ENCODE measurements at regions not wholly inside any gene's neighbourhood (a gene's known extent, or its start where the extent isn't known, plus 50 kb on each side); places are given as distances from the start of the nearest gene placed in this dataset.

DNA sequence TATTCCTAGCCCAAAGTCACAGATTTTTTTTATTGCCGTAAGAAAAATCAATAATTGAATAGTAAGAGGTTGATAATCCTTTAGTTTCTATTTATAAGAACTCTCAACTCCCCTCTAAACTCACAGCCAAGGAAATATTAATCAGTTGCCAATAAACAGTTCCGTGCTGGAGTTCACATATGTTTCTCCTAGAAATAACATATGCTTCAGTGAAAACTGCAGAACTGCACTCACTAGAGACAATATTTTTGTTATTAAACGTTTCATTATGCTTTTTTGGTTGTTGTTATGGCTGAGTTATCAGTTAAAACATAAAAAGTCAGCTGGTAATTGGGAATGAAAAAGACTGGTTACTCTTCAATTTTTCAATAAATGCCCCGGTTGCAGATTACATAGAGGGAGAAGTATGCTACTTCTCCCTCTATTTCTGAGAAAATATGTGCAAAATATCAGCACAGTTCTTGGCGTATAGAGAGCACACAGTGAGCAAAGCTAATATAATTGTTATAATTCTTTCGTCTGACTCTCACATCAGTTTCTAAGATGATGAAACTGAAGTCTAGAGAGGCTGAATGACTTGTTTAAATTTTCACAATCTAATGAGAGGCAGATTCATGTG is 781.2 kb upstream of the GRM7 start:
- H3K4me3 ChIP-seq (ENCODE audit: low read length) = no peak overlapping the region
- no peak overlapping the region for H3K27ac ChIP-seq (ENCODE audit: low read depth, low read length)
- no peaks in the 10 kb centered on the region for H3K27me3 Mint-ChIP-seq (ENCODE audit: insufficient read depth)
- no peaks in the 10 kb centered on the region for H3K36me3 ChIP-seq (ENCODE audit: control insufficient read depth, insufficient read depth, low read length)
- no peaks in the 10 kb centered on the region for H3K4me1 Mint-ChIP-seq
- H3K36me3 Mint-ChIP-seq (ENCODE audit: low read depth) = no peaks in the 10 kb centered on the region
- no peak overlapping the region for H3K27ac Mint-ChIP-seq
- H3K9me3 ChIP-seq (ENCODE audit: control insufficient read depth, low read length) = no peaks in the 10 kb centered on the region
- H3K4me3 Mint-ChIP-seq = no peak overlapping the region
- no peaks in the 10 kb centered on the region for H3K27me3 ChIP-seq (ENCODE audit: control insufficient read depth, insufficient read depth, low read length, poor library complexity, severe bottlenecking)
- peaks cover 9% of the 10 kb centered on the region for H3K9me3 Mint-ChIP-seq
- no peak for DNase-seq
- no peak overlapping the region for H3K9ac ChIP-seq (ENCODE audit: extremely low read depth, low read length, poor library complexity, severe bottlenecking)
- TF ChIP-seq, protein P1, sequence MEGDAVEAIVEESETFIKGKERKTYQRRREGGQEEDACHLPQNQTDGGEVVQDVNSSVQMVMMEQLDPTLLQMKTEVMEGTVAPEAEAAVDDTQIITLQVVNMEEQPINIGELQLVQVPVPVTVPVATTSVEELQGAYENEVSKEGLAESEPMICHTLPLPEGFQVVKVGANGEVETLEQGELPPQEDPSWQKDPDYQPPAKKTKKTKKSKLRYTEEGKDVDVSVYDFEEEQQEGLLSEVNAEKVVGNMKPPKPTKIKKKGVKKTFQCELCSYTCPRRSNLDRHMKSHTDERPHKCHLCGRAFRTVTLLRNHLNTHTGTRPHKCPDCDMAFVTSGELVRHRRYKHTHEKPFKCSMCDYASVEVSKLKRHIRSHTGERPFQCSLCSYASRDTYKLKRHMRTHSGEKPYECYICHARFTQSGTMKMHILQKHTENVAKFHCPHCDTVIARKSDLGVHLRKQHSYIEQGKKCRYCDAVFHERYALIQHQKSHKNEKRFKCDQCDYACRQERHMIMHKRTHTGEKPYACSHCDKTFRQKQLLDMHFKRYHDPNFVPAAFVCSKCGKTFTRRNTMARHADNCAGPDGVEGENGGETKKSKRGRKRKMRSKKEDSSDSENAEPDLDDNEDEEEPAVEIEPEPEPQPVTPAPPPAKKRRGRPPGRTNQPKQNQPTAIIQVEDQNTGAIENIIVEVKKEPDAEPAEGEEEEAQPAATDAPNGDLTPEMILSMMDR (conservative IDR thresholded peaks at IDR 0.05) = no peak
- H3K4me1 ChIP-seq (ENCODE audit: control insufficient read depth, insufficient read depth, low read length) = no peaks in the 10 kb centered on the region
- 93 to 100% methylated on average over 1 to 5 of the region's 6 CpGs for WGBS, 2 experiments (ENCODE audit: insufficient coverage in 1 of 2, insufficient read length in 1 of 2)

- DNase-seq = no peak
- Histone ChIP-seq H3K9ac (ENCODE audit: extremely low read depth, low read length, poor library complexity, severe bottlenecking) (no peak overlapping the region), H3K4me3 (ENCODE audit: low read length) (no peak overlapping the region), H3K9me3 (ENCODE audit: control insufficient read depth, low read length) (no peaks in the 10 kb centered on the region), H3K27ac (ENCODE audit: low read depth, low read length) (no peak overlapping the region), H3K36me3 (ENCODE audit: control insufficient read depth, insufficient read depth, low read length) (no peaks in the 10 kb centered on the region), H3K4me1 (ENCODE audit: control insufficient read depth, insufficient read depth, low read length) (no peaks in the 10 kb centered on the region), H3K27me3 (ENCODE audit: control insufficient read depth, insufficient read depth, low read length, poor library complexity, severe bottlenecking) (no peaks in the 10 kb centered on the region)
- 86 to 88% methylated on average over 1 to 2 of the region's 2 CpGs for WGBS, 2 experiments (ENCODE audit: insufficient coverage in 1 of 2, insufficient read length in 1 of 2)
- Mint-ChIP-seq H3K27ac (no peak overlapping the region), H3K4me1 (no peaks in the 10 kb centered on the region), H3K9me3 (no peaks in the 10 kb centered on the region), H3K4me3 (no peak overlapping the region), H3K36me3 (ENCODE audit: low read depth) (no peaks in the 10 kb centered on the region), H3K27me3 (ENCODE audit: insufficient read depth) (no peaks in the 10 kb centered on the region)
- TF ChIP-seq, protein P1 (conservative IDR thresholded peaks at IDR 0.05) = peak; percentile 52
Measured at GRCh38 chr3:6088433-6088832, 772.5 kb upstream of the GRM7 start.

DNA sequence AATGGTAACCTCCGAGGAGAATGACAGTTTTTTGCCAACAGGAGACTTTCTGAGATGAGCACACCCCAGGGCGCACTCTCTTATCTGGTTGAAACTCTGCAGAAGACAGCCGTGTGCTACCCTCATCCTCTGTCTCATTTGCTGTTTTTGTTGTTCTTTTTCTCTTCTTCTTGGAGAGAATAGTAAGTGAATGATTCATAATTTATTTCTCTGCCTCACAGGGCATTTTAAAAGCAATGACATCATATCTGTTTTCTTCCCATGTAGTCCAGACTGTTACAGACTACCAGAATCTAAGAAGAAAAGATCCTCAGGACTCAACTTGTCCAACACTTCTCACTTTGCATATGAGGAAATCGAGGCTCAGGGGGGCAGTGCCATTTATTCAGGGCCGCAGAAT is 771.1 kb upstream of the GRM7 start:
- no peaks in the 10 kb centered on the region for H3K4me1 ChIP-seq (ENCODE audit: control insufficient read depth, insufficient read depth, low read length)
- no peak overlapping the region for H3K9ac ChIP-seq (ENCODE audit: extremely low read depth, low read length, poor library complexity, severe bottlenecking)
- no peaks in the 10 kb centered on the region for H3K9me3 ChIP-seq (ENCODE audit: control insufficient read depth, low read length)
- no peak overlapping the region for H3K4me3 Mint-ChIP-seq
- 81 to 86% methylated on average over 3 to 5 of the region's 5 CpGs for WGBS, 2 experiments (ENCODE audit: insufficient coverage in 1 of 2, insufficient read length in 1 of 2)
- no peaks in the 10 kb centered on the region for H3K36me3 ChIP-seq (ENCODE audit: control insufficient read depth, insufficient read depth, low read length)
- no peaks in the 10 kb centered on the region for H3K36me3 Mint-ChIP-seq (ENCODE audit: low read depth)
- no peaks in the 10 kb centered on the region for H3K9me3 Mint-ChIP-seq
- H3K27me3 ChIP-seq (ENCODE audit: control insufficient read depth, insufficient read depth, low read length, poor library complexity, severe bottlenecking) = no peaks in the 10 kb centered on the region
- no peaks in the 10 kb centered on the region for H3K27me3 Mint-ChIP-seq (ENCODE audit: insufficient read depth)
- TF ChIP-seq, protein P1 (conservative IDR thresholded peaks at IDR 0.05) = no peak
- no peak overlapping the region for H3K4me3 ChIP-seq (ENCODE audit: low read length)
- DNase-seq = no peak
- no peak overlapping the region for H3K27ac ChIP-seq (ENCODE audit: low read depth, low read length)
- H3K27ac Mint-ChIP-seq = no peak overlapping the region
- no peaks in the 10 kb centered on the region for H3K4me1 Mint-ChIP-seq

All from endodermal cell (in vitro differentiated cells).